ENCODE measurements at regions not wholly inside any gene's neighbourhood (a gene's known extent, or its start where the extent isn't known, plus 50 kb on each side); places are given as distances from the start of the nearest gene placed in this dataset.

GRCh38 chr2:82538590-82539279, 1920.3 kb downstream of the SUCLG1 start:
- no peaks in the 10 kb centered on the region for H3K27me3 ChIP-seq (ENCODE audit: low read depth)
- no peak for TF ChIP-seq CTCF (IDR thresholded peaks at IDR 0.05)
- no peaks in the 10 kb centered on the region for H3K4me1 ChIP-seq
- DNase-seq, result no peak
- no peak overlapping the region for H3K27ac ChIP-seq
- H3K9me3 ChIP-seq, result no peaks in the 10 kb centered on the region
- no peak overlapping the region for H3K4me3 ChIP-seq
- H3K36me3 ChIP-seq, result no peaks in the 10 kb centered on the region
- ATAC-seq, result no peak
- intact Hi-C loops (cut with DNase I), result no loop called here

GRCh38 chr2:82528288-82528687, 1930.8 kb downstream of the SUCLG1 start:
- Histone ChIP-seq H3K36me3 (no peaks in the 10 kb centered on the region), H3K27ac (no peak overlapping the region), H3K4me3 (no peak overlapping the region), H3K9me3 (no peaks in the 10 kb centered on the region), H3K27me3 (ENCODE audit: low read depth) (no peaks in the 10 kb centered on the region), H3K4me1 (no peaks in the 10 kb centered on the region)
- TF ChIP-seq CTCF (IDR thresholded peaks at IDR 0.05), result no peak
- no peak for ATAC-seq
- intact Hi-C loops (cut with DNase I), result no loop called here
- DNase-seq, result no peak

GRCh38 chr2:82527124-82527523, 1932.0 kb downstream of the SUCLG1 start:
- Histone ChIP-seq H3K9me3 (no peaks in the 10 kb centered on the region), H3K36me3 (no peaks in the 10 kb centered on the region), H3K27me3 (ENCODE audit: low read depth) (no peaks in the 10 kb centered on the region), H3K4me1 (no peaks in the 10 kb centered on the region), H3K4me3 (no peak overlapping the region), H3K27ac (no peak overlapping the region)
- no peak for DNase-seq
- intact Hi-C loops (cut with DNase I), result no loop called here
- no peak for TF ChIP-seq CTCF (IDR thresholded peaks at IDR 0.05)
- ATAC-seq, result no peak

GRCh38 chr2:82526277-82526676, 1932.8 kb downstream of the SUCLG1 start:
- no peak for DNase-seq
- Histone ChIP-seq H3K36me3 (no peaks in the 10 kb centered on the region), H3K27ac (no peak overlapping the region), H3K4me3 (no peak overlapping the region), H3K4me1 (no peaks in the 10 kb centered on the region), H3K27me3 (ENCODE audit: low read depth) (no peaks in the 10 kb centered on the region), H3K9me3 (no peaks in the 10 kb centered on the region)
- intact Hi-C loops (cut with DNase I), result no loop called here
- no peak for TF ChIP-seq CTCF (IDR thresholded peaks at IDR 0.05)
- ATAC-seq, result no peak

- Histone ChIP-seq H3K9me3 (no peaks in the 10 kb centered on the region), H3K36me3 (no peaks in the 10 kb centered on the region), H3K27ac (no peak overlapping the region), H3K4me1 (no peaks in the 10 kb centered on the region), H3K4me3 (no peak overlapping the region), H3K27me3 (ENCODE audit: low read depth) (no peaks in the 10 kb centered on the region)
- TF ChIP-seq CTCF (IDR thresholded peaks at IDR 0.05), result no peak
- no peak for DNase-seq
- intact Hi-C loops (cut with DNase I), result no loop called here
- ATAC-seq, result no peak
Observed at GRCh38 chr2:82525744-82526143, 1933.3 kb downstream of the SUCLG1 start.
